GM18505 (cell line): ENCODE measurements at regions not wholly inside any gene's neighbourhood (a gene's known extent, or its start where the extent isn't known, plus 50 kb on each side); places are given as distances from the start of the nearest gene placed in this dataset.

Source experiments
- ATAC-seq: cut with Tn5 transposase; IDR thresholded peaks from one replicate; pipeline ENCODE4 v1.9.1; 2021; ENCODE audit not compliant: unreplicated experiment
- POLR2A ChIP-seq: IDR thresholded peaks from 4 replicates; pipeline ENCODE4 v1.6.1; 2011; ENCODE audit warnings: borderline replicate concordance; ENCODE audit not compliant: insufficient read depth, insufficient read length; ENCODE audit errors: extremely low read depth

DNA sequence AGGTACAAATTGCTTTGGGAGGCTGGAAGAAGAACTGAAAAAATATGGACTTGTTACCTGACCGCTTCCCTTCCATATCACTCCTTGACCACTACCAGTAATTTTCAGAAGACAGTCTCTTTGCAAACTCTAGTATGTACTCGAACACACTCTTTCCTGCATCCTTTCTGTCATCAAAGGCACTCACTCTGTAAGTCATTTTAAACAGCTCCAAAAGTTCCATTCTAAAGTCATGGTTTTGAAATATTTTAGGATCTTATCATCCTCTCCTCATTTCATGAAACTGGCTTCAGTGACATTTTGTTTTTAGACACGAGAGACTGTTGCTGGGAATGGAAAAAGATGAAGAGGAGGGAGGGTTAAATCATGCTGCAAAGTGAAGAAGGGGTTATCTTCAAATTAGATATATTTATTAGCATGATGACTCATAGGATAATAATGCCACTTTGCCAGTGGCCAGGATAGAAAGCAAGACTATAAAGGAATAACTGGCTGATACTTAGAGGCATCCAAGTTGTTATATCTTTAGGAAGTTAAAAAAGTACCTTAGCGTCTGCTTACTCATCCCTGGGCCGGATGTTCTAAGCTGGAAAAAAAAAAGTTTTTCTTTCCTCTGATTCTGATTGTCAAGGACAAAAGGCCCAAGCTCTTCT lies 549.3 kb downstream of the METTL15 start:
- no peak for ATAC-seq
- TF ChIP-seq POLR2A = no peak

DNA sequence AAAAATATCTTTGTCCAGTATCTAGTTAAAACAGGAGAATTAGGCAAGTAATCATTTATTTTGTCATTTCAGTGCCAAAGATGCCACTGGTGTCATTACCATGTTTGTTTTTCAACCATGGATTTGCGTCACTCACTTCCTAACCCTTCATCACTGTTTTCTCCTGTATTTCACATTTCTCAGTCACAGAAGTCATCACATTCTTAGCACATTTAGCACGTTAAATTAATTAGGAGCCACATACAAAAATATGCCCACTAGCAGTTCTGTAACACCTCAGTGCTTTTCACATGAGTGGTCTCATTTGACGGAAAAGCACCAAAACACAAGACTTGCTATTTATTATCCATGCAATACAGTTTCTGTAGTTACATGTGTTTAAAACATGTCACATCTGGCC lies 546.0 kb downstream of the METTL15 start:
- no peak for ATAC-seq
- TF ChIP-seq POLR2A = no peak

DNA sequence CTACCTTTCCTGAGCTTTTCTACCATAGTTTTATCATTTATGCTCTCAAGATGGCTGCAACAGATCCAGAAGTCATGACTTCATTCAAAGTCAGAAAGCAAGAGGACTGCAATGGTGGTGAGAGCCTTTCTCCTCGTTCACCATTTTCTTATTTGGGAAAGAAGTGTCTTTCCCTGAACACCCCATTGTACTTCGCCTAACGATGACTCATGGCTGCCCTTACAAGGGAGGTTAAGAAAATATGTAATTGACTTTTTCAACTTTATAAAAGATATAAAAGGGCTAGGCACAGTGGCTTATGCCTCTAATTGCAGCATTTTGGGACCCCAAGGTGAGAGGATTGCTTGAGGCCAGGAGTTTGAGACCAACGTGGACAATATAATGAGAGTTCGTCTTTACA lies 541.7 kb downstream of the METTL15 start:
- ATAC-seq = no peak

DNA sequence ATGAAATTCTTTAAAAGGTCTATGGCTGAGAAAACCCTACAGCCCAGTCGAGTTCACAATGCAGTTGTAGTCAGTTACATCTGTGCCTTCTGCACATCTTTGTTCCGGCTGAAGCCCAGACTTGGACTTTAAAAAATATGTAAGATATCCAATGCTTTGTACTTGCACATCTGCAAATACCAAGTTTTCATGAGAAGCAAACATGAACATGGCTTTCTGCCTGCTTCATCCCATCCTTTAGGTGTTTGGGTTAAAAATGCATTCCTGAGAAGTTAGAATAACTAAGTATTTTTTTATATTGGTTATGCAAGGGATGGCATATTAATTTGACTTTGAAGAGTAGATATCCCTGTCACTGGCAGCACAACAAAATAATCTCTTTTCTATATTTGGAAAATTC lies 528.4 kb downstream of the METTL15 start:
- ATAC-seq = no peak
- TF ChIP-seq POLR2A = no peak

More for the DNA sequence above, 541.7 kb downstream of the METTL15 start:
- TF ChIP-seq POLR2A = no peak

DNA sequence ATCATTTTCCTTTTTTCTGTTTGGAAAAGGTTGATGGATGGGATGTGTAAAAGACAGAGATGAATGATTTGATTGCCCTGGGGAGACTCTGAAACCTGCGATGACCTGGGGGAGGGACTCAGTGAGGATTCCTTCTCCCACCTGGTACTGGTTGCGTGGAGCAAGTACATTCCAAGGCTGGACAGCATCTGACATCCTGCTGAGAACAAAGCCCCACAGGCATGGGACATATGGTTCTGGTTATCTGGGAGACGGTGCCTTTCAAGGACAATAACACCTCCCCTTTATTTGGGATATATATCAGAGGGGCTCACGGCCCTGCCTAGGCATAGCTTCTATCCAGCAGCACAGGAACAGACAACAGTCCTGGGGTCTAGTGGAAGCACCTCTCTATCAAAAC lies 527.8 kb downstream of the METTL15 start:
- no peak for TF ChIP-seq POLR2A
- ATAC-seq = no peak

DNA sequence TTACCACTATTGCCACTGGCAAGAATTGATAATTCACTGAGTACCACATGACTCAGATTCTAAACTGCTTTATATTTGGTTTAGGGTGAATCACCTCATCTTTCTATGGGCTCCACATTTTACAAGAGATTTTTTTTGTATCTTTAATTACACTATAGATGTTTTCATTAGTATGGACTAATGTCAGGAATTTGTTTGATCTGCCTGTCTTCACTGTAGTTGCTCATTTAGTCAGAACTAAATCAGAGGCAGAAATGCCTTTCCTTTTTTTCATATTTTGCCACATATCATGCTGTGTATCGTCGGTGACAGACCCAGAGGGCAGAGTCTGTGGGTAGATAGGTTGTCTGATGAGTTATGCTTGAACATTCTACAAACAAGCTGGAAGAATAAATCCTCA lies 524.1 kb downstream of the METTL15 start:
- no peak for TF ChIP-seq POLR2A
- ATAC-seq = no peak

DNA sequence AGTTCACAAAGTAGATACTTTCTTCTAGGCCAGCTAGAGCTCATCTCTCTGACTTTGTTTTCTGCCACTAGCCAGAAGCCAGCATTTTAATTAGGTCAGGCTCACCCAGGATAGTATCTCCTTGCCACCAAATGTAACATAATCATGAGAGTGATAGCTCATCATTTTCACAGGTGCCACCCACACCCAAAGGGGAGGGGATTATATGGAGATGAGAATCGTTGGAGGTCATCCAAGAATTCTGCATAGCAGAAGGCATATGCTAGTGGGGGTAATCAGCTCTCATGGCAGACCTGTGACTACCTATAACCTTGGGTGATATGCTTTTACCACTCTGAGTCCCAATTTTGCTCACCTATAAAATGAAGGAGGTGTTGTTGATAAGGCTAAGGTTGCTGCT lies 523.0 kb downstream of the METTL15 start:
- no peak for ATAC-seq
- TF ChIP-seq POLR2A = no peak

DNA sequence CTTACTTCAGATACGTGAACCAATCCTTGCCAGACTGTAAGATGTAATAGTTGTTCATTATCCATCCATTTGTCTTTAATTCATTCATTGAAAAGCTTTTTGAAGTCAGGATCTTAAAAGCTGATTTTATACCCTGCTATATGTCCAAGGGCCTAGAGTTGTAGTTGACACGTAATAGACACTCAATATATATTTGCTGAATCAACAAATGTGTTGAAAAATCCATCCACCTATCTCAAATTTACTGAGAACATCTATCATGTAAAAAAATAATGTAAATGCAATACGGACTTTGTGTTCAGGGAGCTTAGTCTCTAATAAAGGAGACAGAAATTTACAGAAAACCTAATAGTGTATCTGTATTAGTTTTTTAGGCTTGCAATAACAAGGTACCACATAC lies 521.0 kb downstream of the METTL15 start:
- no peak for ATAC-seq
- TF ChIP-seq POLR2A = no peak

DNA sequence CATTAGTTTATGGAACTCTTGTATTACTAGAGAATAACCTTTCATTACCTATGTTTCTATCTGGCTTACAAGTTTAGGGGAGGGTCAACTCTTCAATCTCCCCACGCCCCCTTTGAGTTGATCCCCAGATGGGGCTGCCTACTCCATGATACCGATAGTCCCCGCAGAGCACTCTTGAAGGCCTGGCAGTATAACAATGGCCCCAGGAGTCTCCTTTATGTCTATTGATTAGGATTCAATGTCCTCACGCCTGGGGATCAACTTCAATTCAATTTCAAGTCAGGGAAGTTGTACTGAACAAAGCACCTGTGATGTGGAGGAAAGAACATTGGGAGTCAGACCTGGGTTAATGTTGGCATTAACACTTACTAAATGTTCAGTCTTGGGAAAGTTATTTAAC lies 520.2 kb downstream of the METTL15 start:
- no peak for TF ChIP-seq POLR2A
- ATAC-seq = no peak

DNA sequence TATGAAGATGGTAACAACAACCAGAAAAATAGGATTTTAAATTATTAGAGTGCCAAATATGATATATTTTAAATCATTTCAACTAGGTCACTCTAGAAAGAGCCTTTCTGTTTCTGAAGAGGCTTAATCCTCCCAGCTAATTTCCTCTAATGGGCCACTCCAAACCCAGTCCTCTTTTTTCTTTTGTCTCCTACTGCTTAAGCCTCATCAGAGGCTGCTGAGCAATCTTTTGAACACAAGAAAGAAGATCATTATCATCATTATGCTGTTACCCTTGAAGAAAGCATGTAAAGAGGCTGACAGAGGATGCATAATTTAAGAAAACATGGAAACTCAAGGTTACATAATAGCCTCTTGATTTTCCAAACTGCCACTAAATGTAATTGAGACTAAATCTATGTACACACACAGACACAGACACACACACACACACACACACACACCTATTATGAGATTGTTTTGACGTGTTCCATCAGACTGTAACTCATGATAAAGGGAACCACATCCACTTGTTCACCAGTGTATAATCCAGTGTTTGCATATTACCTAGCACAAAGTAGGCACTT lies 519.6 kb downstream of the METTL15 start:
- ATAC-seq = no peak

DNA sequence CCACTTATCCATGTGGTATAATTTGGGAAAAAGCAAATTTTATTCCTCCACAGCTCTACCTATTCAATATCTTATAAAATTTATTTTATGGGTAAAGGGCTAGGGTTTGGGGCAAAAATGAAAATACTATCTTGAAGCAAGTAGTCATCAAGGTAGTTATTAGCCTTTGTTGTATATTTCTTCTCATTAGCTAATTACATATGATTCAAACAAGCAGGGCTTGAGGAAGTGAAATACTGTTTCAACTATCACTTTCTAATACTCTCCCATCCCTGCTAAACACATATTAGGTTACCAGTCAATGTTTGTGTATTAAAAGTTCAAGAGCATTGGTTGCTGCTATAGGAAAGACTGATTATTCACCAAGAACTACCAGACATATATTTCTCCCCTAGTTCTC lies 517.3 kb downstream of the METTL15 start:
- no peak for TF ChIP-seq POLR2A
- no peak for ATAC-seq

More for the DNA sequence above, 519.6 kb downstream of the METTL15 start:
- no peak for TF ChIP-seq POLR2A

DNA sequence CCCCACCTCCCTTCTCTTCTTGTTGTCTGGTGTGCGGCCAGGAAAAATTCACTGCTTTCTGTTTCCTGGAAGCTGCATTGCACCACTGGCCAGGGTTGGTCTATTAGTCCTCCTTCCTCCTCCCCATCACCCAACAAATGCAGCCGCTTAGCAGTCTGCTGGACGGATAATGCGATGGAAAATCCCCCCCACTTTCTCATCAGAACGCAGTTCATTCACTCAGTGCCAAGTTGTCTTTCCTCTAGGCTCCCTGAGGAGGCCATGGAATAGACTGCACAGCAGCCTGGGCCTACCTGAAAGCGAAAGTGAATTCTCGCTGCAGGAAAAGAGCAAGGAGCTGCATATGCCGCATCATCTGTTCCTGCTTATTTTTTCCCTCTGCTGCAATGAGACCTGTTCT lies 513.6 kb downstream of the METTL15 start:
- no peak for ATAC-seq
- TF ChIP-seq POLR2A = no peak

DNA sequence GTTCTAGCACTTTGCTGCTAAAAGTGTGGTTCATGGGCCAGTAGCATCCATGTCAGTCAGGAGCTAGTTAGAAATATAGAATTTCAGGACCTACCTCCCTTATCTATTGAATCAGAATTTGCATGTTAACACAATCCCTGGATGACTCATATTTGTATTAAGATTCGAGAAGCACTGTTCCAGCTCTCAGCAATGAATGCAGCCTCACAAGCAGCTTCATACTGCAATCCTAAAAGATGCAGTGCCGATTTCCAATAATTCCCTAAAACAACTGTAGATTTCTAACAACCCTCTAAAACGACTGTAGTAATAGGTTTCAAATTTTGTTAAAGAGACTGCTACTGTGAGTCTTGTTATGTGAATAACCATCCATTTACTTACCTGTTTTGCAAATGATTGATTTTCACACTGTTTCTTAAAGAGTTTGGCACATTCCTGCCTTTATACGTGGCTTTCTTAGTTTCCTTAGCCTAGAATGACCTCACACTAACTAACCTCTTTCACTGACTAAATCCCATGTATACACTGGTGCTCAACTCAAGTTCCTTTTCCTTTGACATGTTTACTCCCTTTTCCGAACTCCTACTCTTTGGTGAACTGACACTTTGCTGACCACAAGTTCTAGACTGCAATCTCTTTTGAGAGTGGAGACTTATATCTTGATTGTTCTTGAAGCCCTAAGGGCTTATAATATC lies 511.8 kb downstream of the METTL15 start:
- no peak for ATAC-seq
- TF ChIP-seq POLR2A = no peak

DNA sequence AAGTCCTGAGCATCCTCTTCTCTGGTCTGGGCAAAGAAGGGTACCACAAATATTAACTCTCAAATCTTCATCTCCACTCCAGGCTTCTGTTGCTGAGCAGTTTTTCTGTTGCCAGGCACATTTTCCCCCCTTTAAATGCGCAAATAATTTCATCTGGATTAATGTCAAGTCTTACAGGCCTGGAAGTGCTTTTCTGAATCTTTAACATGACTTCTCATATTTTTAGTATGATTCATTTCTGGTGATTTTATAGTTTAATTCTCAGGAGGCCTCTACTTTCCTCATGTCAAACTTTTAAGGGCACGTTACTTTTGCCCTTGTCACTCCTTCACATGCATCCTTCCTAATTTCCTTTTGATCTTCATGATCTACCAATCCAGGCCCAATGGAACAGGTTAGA lies 510.2 kb downstream of the METTL15 start:
- no peak for ATAC-seq
- TF ChIP-seq POLR2A = no peak

DNA sequence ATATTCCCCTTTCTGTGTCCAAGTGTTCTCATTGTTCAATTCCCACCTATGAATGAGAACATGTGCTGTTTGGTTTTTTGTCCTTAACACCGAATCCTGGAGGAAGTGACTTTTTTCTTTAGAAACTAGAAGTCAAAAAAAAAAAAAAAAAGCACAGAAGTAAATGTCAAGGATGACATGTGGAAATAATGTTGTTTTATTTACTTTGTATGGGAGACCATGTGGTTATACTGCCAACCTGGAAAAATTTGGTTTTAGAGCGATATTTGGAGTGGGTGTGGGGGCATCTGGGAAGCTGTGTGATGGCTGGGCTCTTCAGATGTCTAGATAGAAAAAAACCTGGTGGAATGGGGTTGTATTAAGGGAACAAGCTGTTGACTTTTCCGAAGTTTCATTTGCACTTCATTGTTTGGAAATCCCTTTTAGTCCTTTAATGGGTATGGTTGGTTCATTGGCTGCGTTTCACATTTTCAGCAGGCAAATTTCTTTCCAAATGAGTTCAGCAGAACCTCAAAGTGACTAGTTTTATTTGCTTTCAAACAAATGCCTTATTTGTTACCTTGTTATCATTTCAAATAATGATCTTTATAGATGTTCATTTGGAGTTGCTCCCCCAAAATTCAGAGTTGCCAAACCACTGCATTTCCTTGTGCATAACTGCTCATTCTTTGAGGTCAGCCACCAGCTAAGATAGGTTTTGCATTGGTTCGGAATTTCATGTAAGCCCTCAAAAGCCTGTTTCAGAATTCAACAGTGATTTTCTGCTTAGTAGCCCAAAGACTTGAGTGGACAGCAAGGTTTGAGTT lies 508.2 kb downstream of the METTL15 start:
- no peak for TF ChIP-seq POLR2A
- no peak for ATAC-seq
